CD4-positive, alpha-beta T cell (primary cell): ENCODE measurements at regions not wholly inside any gene's neighbourhood (a gene's known extent, or its start where the extent isn't known, plus 50 kb on each side); places are given as distances from the start of the nearest gene placed in this dataset.

Experiments used
- ATAC-seq: fragments of 200-7000 bp; cut with Tn5 transposase; one replicate; pipeline ENCODE4 v1.10.0; 2022; ENCODE audit warnings: mild to moderate bottlenecking; ENCODE audit not compliant: poor library complexity
- CTCF ChIA-PET: fragments of 350-600 bp; sonication (Branson Sonifier 250); formaldehyde crosslinking; loops from one replicate; lab custom pipeline; 2021; ENCODE audit warnings: antibody characterized with exemption, inconsistent platforms; lab: Charles Lee
- POLR2A ChIA-PET: fragments of 350-600 bp; sonication (Branson Sonifier 250); formaldehyde crosslinking; loops from one replicate; lab custom pipeline; 2021; ENCODE audit warnings: antibody characterized with exemption, inconsistent platforms; lab: Charles Lee
- DNase-seq, 14 experiments: peaks; one replicate each; pipeline ENCODE4 v3.0.0-alpha.2; 2013 to 2020; ENCODE audit warnings: mixed read lengths in 2 of 14
- H3K27ac ChIP-seq, 2 donors: one replicate each; pipeline versions ENCODE4 v1.5.1 to v1.7.0; 2013; ENCODE audit warnings: low read length in 2 of 2, low read depth in 1 of 2, mild to moderate bottlenecking in 1 of 2
- H3K27me3 ChIP-seq, 2 experiments: 1 replicate in 1 of 2; 2 replicates in 1 of 2; pipeline versions ENCODE4 v1.6.1 to v1.7.0; 2013; ENCODE audit warnings: low read length in 2 of 2, control low read depth in 1 of 2, mild to moderate bottlenecking in 1 of 2, moderate library complexity in 1 of 2; ENCODE audit not compliant: insufficient read depth in 2 of 2, control insufficient read depth in 1 of 2
- H3K36me3 ChIP-seq: one replicate; pipeline ENCODE4 v1.6.1; 2013; ENCODE audit warnings: low read length, control low read depth; ENCODE audit not compliant: insufficient read depth
- H3K4me1 ChIP-seq: one replicate; pipeline ENCODE4 v1.6.1; 2013; ENCODE audit warnings: low read length, control low read depth; ENCODE audit not compliant: insufficient read depth
- H3K4me3 ChIP-seq: one replicate; pipeline ENCODE4 v1.5.1; 2013; ENCODE audit warnings: mild to moderate bottlenecking, low read length, moderate library complexity
- H3K9me3 ChIP-seq, 2 experiments: 1 replicate in 1 of 2; 2 replicates in 1 of 2; pipeline versions ENCODE4 v1.6.1 to v1.7.0; 2013; ENCODE audit warnings: low read length in 2 of 2, mild to moderate bottlenecking in 2 of 2, control low read depth in 1 of 2, moderate library complexity in 1 of 2; ENCODE audit not compliant: control insufficient read depth in 1 of 2, insufficient read depth in 1 of 2
- H3K27ac Mint-ChIP-seq: one replicate; pipeline ENCODE4 v1.8.0; 2020; ENCODE audit warnings: mixed read lengths
- H3K27me3 Mint-ChIP-seq: one replicate; pipeline ENCODE4 v1.8.0; 2021; ENCODE audit warnings: mixed read lengths
- H3K36me3 Mint-ChIP-seq: one replicate; pipeline ENCODE4 v1.8.0; 2021; ENCODE audit warnings: low read depth, mixed read lengths
- H3K4me1 Mint-ChIP-seq: one replicate; pipeline ENCODE4 v1.8.0; 2021; ENCODE audit warnings: low read depth, mixed read lengths
- H3K4me3 Mint-ChIP-seq: one replicate; pipeline ENCODE4 v1.8.0; 2020; ENCODE audit warnings: mild to moderate bottlenecking, mixed read lengths
- H3K9me3 Mint-ChIP-seq: one replicate; pipeline ENCODE4 v1.8.0; 2020; ENCODE audit warnings: mixed read lengths
- intact Hi-C, 2 experiments: fragments of 100-400 bp; cut with DNase I in 1 of 2; cut with micrococcal nuclease in 1 of 2; formaldehyde crosslinking; loops; one replicate each; pipeline versions ENCODE4 v1.15.1 to v1.9.0; 2023 to 2025; cut with DNase I, micrococcal nuclease
- TF ChIP-seq, protein P1 (sequence below): fragments of 200-600 bp; IDR thresholded peaks from one replicate; pipeline ENCODE4 v1.8.0; 2022; ENCODE audit warnings: antibody characterized with exemption, mild to moderate bottlenecking

DNA sequence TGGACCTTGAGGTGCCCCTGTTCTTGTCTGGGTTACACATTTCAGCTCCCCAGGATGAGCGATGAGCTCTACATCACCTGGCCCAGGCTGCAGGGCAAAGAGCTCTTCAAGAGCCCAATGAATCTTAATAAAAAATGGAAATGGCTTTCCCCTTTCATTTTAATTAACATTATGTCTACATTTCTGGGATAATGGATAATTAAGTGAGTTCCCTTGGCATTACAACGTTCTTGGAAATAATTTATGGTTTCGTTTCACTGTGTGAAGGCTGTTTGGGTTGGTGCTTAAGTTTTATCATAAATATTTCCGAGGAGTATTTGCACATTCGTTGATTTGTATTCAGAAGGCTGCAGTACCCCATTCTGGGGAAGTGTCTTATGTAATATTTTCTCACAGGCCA is 678.3 kb upstream of the EEF2KMT start:
- H3K4me3 ChIP-seq: no peak overlapping the region
- no peaks in the 10 kb centered on the region for H3K27me3 ChIP-seq
- TF ChIP-seq, protein P1, sequence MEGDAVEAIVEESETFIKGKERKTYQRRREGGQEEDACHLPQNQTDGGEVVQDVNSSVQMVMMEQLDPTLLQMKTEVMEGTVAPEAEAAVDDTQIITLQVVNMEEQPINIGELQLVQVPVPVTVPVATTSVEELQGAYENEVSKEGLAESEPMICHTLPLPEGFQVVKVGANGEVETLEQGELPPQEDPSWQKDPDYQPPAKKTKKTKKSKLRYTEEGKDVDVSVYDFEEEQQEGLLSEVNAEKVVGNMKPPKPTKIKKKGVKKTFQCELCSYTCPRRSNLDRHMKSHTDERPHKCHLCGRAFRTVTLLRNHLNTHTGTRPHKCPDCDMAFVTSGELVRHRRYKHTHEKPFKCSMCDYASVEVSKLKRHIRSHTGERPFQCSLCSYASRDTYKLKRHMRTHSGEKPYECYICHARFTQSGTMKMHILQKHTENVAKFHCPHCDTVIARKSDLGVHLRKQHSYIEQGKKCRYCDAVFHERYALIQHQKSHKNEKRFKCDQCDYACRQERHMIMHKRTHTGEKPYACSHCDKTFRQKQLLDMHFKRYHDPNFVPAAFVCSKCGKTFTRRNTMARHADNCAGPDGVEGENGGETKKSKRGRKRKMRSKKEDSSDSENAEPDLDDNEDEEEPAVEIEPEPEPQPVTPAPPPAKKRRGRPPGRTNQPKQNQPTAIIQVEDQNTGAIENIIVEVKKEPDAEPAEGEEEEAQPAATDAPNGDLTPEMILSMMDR: no peak
- CTCF ChIA-PET: no interaction called here
- H3K36me3 ChIP-seq: no peaks in the 10 kb centered on the region
- no peak overlapping the region for H3K4me3 Mint-ChIP-seq
- ATAC-seq (no peak), DNase-seq (no peak)
- no peaks in the 10 kb centered on the region for H3K4me1 Mint-ChIP-seq
- H3K9me3 ChIP-seq: peaks cover 0 to 3% of the 10 kb centered on the region in 2 experiments
- no peak overlapping the region for H3K27ac Mint-ChIP-seq
- H3K36me3 Mint-ChIP-seq: no peaks in the 10 kb centered on the region
- intact Hi-C loops: no loop called here
- H3K27ac ChIP-seq: no peak overlapping the region
- no peaks in the 10 kb centered on the region for H3K27me3 Mint-ChIP-seq
- H3K4me1 ChIP-seq: no peaks in the 10 kb centered on the region
- no peaks in the 10 kb centered on the region for H3K9me3 Mint-ChIP-seq
- POLR2A ChIA-PET: no interaction called here

DNA sequence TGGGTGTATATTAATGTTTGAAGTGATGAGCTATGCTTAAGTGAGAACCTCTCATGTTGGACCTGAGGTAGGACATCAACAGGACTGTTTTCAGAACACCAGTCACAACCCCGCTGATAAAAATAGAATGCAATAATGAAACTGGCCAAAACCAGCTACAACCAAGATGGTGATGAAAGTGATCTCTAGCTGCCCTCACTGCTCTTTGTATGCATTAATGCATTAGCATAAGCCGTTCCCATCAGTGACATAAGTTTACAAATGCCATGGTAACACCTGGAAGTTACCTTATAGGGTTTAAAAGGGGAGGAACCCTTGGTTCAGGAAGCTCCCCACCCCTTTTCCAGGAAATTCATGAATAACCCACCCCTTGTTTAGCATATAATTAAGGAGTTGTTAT is 672.5 kb upstream of the EEF2KMT start:
- Mint-ChIP-seq H3K27me3 (no peaks in the 10 kb centered on the region), H3K4me1 (no peaks in the 10 kb centered on the region), H3K4me3 (no peak overlapping the region), H3K9me3 (peaks cover 8% of the 10 kb centered on the region), H3K36me3 (no peaks in the 10 kb centered on the region), H3K27ac (no peak overlapping the region)
- intact Hi-C loops: no loop called here
- no peak for ATAC-seq
- H3K4me1 ChIP-seq: no peaks in the 10 kb centered on the region
- no peaks in the 10 kb centered on the region for H3K36me3 ChIP-seq
- DNase-seq: no peak
- ChIA-PET CTCF (no interaction called here), POLR2A (no interaction called here)
- peaks cover 0 to 8% of the 10 kb centered on the region in 2 experiments for H3K9me3 ChIP-seq
- no peaks in the 10 kb centered on the region for H3K27me3 ChIP-seq
- no peak overlapping the region for H3K4me3 ChIP-seq
- no peak overlapping the region for H3K27ac ChIP-seq
- TF ChIP-seq, protein P1: no peak

DNA sequence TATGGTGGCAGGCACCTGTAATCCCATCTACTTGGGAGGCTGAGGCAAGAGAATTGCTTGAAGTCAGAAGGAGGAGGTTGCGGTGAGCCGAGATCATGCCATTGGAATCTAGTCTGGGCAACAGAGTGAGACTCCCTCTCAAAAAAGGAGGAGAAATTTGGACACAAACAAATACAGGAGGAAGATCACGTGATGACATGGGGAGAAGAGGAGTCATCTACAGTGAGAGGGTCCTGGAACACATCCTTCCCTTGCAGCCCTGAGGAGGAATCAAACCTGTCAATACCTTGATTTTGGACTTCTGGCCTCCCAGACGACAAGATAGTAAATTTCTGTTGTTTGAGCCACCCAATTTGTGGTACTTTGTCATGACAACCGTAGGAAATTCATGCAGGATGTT is 671.9 kb upstream of the EEF2KMT start:
- TF ChIP-seq, protein P1: no peak
- peaks cover 0 to 8% of the 10 kb centered on the region in 2 experiments for H3K9me3 ChIP-seq
- H3K27me3 ChIP-seq: no peaks in the 10 kb centered on the region
- ChIA-PET POLR2A (interaction anchor here (0.6 kb wide), 1 partner anchor 153 kb away, joined by 3 read pairs; no protein-coding TSS in a partner anchor), CTCF (no interaction called here)
- no peaks in the 10 kb centered on the region for H3K36me3 ChIP-seq
- no peak for DNase-seq
- Mint-ChIP-seq H3K9me3 (peaks cover 8% of the 10 kb centered on the region), H3K36me3 (no peaks in the 10 kb centered on the region), H3K4me1 (no peaks in the 10 kb centered on the region), H3K27ac (no peak overlapping the region), H3K27me3 (no peaks in the 10 kb centered on the region), H3K4me3 (no peak overlapping the region)
- no peak overlapping the region for H3K27ac ChIP-seq
- no peak overlapping the region for H3K4me3 ChIP-seq
- no peak for ATAC-seq
- intact Hi-C loops: no loop called here
- H3K4me1 ChIP-seq: no peaks in the 10 kb centered on the region
